Amniotic epithelial cell (primary cell): ENCODE measurements at regions not wholly inside any gene's neighbourhood (a gene's known extent, or its start where the extent isn't known, plus 50 kb on each side); places are given as distances from the start of the nearest gene placed in this dataset.
A peak's percentile ranks its signal among the peaks of the same experiment; 100 is the strongest.

ENCODE experiments used
- DNase-seq: peaks from one replicate; pipeline ENCODE4 v3.0.0-alpha.2; 2010; ENCODE audit warnings: low read depth

- DNase-seq = no peak
Observed at GRCh38 chr2:118665784-118666529, 181.5 kb downstream of the EN1 start.

GRCh38 chr2:118661179-118661578 is 186.3 kb downstream of the EN1 start:
- no peak for DNase-seq

- no peak for DNase-seq
Observed at GRCh38 chr2:118658596-118659198, 188.8 kb downstream of the EN1 start.

DNA sequence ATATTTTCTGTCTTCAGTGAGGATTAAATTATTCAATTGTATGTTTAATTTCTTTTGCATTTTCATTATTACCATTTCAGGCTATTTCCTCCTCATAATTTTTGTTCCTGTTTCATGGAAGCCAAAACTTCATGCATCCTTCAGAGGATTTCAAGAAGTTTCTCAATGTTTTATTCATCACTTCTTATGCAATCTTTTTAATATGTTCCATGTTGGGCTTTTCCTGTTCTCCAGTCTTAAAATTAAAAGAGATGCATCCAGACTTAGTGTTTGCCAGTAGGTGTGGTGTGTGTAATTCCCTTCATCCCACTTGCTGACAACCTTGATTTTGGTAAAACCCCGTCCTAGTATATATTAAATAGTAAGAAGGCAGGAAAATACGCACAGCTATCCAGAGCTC is 190.0 kb downstream of the EN1 start:
- DNase-seq = no peak

- no peak for DNase-seq
Observed at GRCh38 chr2:118654945-118655344, 192.5 kb downstream of the EN1 start.

DNA sequence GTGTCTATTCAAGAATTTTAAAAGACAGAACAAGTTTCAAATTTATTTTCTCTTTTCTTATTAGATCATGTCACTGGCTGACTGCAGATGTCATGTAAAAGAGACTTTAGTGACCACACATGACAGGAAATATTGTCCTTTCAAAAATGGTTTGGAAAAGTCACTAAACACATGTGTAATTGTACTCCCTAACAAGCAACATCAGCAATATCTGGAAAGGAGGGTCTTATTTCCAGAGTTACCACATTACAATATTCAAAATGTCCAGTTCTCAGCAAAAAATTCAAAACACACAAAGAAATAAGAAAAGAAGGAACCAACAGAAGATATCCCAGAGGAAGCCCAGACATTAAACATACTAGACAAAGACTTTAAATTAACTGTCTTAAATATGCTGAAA is 197.1 kb downstream of the EN1 start:
- DNase-seq = no peak

DNA sequence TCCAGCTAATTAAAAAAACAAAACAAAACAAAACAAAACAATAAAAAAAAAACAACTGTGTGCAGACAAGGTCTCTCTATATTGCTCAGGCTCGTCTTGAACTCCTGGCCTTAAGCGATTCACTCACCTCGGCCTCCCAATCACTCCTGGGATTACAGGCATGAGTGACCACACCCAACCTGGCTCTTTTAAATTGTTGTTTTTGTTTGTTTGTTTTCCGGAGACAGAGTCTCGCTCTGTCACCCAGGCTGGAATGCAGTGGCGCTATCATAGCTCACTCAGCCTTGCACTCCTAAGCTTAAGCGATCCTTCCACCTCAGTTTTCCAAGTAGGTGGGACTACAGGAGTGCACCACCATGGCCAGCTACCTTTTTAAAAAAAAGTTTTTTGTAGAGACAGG is 201.6 kb downstream of the EN1 start:
- DNase-seq = no peak

DNA sequence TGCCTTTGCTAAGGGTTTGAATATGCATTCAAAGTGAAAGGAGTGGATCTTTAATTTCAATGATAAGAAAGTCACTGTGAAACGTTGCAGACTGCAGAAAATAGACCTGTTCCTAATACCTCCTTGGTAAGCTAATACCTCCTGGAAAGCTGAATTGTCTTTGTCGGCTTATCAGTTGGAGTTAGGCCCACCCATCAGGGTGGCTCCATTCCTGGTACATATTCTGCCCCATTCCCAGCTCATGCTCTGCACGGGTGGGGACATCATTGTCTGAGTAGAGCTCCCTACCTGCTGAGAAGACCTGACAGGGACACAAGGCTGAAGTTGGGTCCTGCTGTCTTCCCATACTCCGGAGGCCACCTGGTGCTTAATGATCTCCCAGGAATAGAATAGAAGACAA is 203.3 kb downstream of the EN1 start:
- no peak for DNase-seq

GRCh38 chr2:118643294-118643693 is 204.2 kb downstream of the EN1 start:
- DNase-seq = no peak

DNA sequence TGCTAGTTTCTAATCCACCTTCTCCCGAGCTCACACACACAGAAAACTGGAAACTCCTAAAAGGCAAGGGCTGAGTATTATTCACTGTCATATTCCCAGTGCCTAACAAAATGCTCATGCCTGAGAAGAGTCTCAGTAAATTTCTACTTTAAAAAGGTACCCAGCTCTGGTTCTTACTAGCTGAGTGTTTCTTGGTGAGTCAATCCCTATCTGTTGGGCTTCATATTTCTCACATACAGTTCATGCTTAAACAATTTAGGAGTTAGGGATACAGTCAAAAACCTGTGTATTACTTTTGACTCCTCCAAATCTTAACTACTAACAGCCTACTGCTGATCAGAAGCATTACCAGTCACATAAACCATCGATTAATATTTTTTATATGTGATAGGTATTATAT is 204.9 kb downstream of the EN1 start:
- no peak for DNase-seq

DNA sequence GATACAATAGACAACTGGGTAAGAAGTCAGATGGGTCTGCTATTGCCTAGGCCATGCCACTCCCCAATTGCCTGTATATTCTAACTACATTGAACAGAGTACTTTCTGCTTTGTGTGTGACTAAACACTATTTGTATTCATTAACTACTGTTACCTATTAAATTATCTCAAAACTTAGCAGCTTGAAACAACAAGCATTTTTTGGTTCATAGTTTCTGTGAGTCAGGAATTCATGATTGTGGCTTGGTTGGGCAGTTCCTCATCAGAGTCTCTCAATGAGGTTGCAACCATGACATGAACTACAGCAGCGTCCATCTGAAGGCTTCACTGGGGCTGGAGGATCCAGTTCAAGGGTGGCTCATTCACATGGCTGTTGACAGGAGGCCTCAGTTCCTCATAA is 205.7 kb downstream of the EN1 start:
- DNase-seq = no peak

DNA sequence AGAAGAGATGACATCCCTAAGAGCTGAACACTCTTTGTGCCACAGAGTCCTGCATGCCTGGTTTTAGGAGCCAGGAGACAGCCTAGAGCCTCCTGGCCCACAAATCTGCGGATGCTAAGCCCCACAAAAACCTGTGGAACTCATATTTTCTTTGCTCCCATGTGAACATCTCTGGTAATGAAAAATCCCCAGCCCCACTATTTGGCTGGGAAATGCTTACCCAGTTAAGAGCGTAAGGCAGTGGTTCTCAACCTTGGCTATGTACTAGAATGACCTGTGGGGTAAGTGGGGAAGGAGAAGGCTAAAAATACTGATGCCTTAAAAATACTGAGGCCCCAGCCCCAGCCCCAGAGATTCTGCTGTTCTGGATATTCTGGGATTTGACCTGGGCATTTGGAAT is 208.1 kb downstream of the EN1 start:
- no peak for DNase-seq

DNA sequence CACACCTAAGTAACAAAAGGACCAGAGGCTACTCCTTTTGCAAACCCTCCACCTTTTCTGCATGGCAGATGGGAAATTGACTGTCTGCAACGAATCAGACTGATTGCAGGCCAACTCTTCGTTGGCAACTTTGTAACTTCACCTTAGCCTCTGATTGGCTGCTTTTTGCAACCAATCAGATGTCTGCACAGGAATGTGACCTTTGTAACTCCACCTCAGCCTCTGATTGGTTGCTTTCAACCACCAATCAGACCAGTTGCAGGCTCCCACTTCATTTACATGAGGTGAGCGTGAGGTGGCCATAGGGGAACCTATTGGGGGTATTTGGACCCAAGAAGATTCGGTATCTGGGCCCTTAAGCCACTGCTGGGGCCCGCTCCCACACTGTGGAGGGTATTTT is 209.0 kb downstream of the EN1 start:
- no peak for DNase-seq

GRCh38 chr2:118635891-118636290 is 211.6 kb downstream of the EN1 start:
- no peak for DNase-seq

GRCh38 chr2:118634876-118635275 is 212.6 kb downstream of the EN1 start:
- no peak for DNase-seq

DNA sequence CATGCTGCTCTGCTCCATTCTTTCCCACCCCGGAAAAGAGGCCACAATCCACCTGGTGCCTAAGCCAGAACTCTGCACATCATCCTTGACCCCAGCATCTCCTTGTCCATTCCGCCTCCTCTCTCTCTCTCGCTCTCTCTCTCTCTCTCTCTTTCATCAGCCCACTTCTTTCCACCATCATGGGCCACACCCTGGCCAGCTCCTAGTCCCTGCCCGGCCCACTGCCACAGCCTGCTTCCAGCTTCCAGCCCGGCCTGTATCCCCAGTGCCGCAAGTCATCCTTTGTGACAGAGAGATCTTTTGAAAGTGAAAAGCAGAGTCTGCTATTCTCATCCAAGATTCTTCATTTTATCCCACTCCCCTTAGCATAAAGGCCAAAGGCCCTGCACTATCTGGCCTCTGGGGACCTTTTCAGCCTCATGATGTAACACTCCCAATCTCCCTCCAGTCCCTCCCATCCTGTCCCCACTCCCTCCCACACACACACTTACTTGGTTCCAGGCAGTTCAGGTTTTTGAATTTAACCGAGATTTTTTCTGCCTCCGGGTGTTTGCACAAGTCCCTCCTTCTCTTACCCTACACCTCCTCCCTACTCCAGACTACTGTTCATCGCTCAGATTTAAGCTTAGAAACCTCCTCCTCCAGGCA is 214.0 kb downstream of the EN1 start:
- DNase-seq = no peak

- DNase-seq = no peak
Observed at GRCh38 chr2:118632921-118633320, 214.5 kb downstream of the EN1 start.

GRCh38 chr2:118627156-118627555 is 220.3 kb downstream of the EN1 start:
- DNase-seq = no peak

GRCh38 chr2:118622913-118623312 is 224.5 kb downstream of the EN1 start:
- no peak for DNase-seq

DNA sequence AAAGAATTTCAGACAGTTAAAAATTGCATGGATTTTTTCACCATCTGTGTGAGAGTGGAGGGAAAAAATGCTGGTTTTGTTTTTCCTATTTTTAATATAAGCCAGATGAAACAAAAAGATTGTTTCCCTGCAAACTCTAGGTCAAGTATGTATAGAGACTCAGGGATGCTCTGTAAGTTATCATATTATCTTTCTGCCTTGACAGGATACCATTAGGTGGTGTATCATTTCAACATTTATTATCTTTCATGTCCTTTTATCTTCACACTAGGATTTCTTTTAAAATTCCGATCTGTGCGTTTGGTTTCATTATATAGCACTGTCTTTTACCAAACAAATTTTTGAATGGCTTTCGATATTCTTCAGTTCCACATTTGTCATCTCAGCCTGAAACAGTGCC is 225.3 kb downstream of the EN1 start:
- DNase-seq = no peak

DNA sequence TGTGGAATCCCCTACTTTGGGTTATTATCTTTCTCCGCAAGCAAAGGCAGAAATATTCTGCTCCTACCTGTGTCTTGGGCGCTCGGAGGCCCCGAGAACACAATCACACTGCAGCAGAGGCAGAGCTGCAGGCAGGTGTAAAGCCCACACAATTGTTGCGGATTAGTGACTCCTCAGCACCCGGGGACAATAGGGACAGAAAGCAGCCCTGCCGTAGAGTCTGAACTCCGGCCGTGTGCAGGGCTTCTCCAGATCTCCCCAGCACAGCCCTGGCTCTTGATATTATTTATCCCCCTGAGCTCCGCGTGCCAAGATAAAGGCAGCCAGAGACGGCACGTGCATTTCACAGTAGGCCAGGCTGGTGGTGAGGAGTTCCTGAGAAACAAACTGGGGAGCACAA is 229.2 kb downstream of the EN1 start:
- no peak for DNase-seq

DNA sequence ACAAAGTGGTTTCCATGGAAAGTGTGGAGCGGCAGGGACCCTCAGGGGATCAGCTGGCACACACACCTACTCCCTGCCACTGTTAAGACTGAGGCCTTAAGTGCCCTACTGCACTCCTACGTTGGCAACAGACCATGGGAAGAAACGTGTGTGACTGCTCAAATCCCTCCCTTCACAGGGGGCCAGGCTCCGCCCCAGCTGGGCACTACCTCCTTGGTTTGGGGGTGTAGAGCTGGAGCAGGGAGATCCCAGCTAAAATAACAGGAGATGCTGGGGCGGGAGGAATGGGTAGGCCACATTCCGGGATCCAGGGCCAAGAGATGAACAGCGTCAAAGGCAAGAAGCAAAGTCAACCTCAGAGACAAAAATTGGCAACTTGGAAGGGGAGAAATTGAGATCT is 231.0 kb downstream of the EN1 start:
- DNase-seq = no peak

- DNase-seq = peak; percentile 60
Observed at GRCh38 chr2:118614841-118615271, 232.6 kb downstream of the EN1 start.

- no peak for DNase-seq
Observed at GRCh38 chr2:118613737-118614136, 233.7 kb downstream of the EN1 start.
